HEK293T (cell line): ENCODE measurements at regions not wholly inside any gene's neighbourhood (a gene's known extent, or its start where the extent isn't known, plus 50 kb on each side); places are given as distances from the start of the nearest gene placed in this dataset.

ENCODE experiments used
- CTCF ChIA-PET: fragments of 350-600 bp; formaldehyde crosslinking; extraction: SDS; loops from one replicate; lab custom pipeline; 2021; ENCODE audit warnings: antibody characterized with exemption, inconsistent platforms; lab: Yijun Ruan, JAX
- POLR2A ChIA-PET: fragments of 350-600 bp; formaldehyde crosslinking; extraction: SDS; loops from one replicate; lab custom pipeline; 2020; ENCODE audit warnings: antibody characterized with exemption, inconsistent platforms; lab: Yijun Ruan, JAX
- DNase-seq: peaks from one replicate; pipeline ENCODE4 v3.0.0; 2012; ENCODE audit warnings: mixed read lengths; ENCODE audit errors: extremely low spot score
- ARNT ChIP-seq: fragments of 450-650 bp; IDR thresholded peaks from 2 replicates; pipeline ENCODE4 v1.6.1; 2017; ENCODE audit warnings: mild to moderate bottlenecking
- BHLHE40 ChIP-seq: fragments of 450-650 bp; IDR thresholded peaks from 2 replicates; pipeline ENCODE4 v1.6.1; 2016; ENCODE audit warnings: mild to moderate bottlenecking, moderate library complexity, borderline replicate concordance
- CTBP1 ChIP-seq: fragments of 450-650 bp; IDR thresholded peaks from 2 replicates; pipeline ENCODE4 v1.6.1; 2016; ENCODE audit warnings: borderline replicate concordance
- ELF4 ChIP-seq: fragments of 450-650 bp; IDR thresholded peaks from 2 replicates; pipeline ENCODE4 v1.6.1; 2017; ENCODE audit warnings: antibody characterized with exemption
- FOXA1 ChIP-seq: fragments of 450-650 bp; IDR thresholded peaks from 2 replicates; pipeline ENCODE4 v1.6.1; 2016; ENCODE audit warnings: mild to moderate bottlenecking
- FOXK2 ChIP-seq: fragments of 450-650 bp; IDR thresholded peaks from 2 replicates; pipeline ENCODE4 v1.6.1; 2016; ENCODE audit warnings: mild to moderate bottlenecking
- FOXM1 ChIP-seq: fragments of 450-650 bp; IDR thresholded peaks from 2 replicates; pipeline ENCODE4 v1.6.1; 2017; ENCODE audit warnings: mild to moderate bottlenecking, borderline replicate concordance
- HDGF ChIP-seq: fragments of 450-650 bp; IDR thresholded peaks from 2 replicates; pipeline ENCODE4 v1.6.1; 2017; ENCODE audit warnings: antibody characterized with exemption, borderline replicate concordance
- L3MBTL2 ChIP-seq: fragments of 450-650 bp; conservative IDR thresholded peaks from 2 replicates; pipeline ENCODE4 v1.6.1; 2016; ENCODE audit warnings: mild to moderate bottlenecking
- LEF1 ChIP-seq: fragments of 450-650 bp; IDR thresholded peaks from 2 replicates; pipeline ENCODE4 v1.6.1; 2017; ENCODE audit warnings: mild to moderate bottlenecking, borderline replicate concordance
- NFRKB ChIP-seq: fragments of 450-650 bp; IDR thresholded peaks from 2 replicates; pipeline ENCODE4 v1.6.1; 2016; ENCODE audit warnings: mild to moderate bottlenecking, moderate library complexity
- SP1 ChIP-seq: fragments of 450-650 bp; IDR thresholded peaks from 2 replicates; pipeline ENCODE4 v1.6.1; 2017
- SUZ12 ChIP-seq: fragments of 450-650 bp; IDR thresholded peaks from 2 replicates; pipeline ENCODE4 v1.6.1; 2016; ENCODE audit warnings: mild to moderate bottlenecking
- TARDBP ChIP-seq: fragments of 450-650 bp; IDR thresholded peaks from 2 replicates; pipeline ENCODE4 v1.6.1; 2016
- ZNF384 ChIP-seq: fragments of 450-650 bp; IDR thresholded peaks from 2 replicates; pipeline ENCODE4 v1.6.1; 2016
- TF ChIP-seq, protein P1 (sequence below): fragments of 450-650 bp; IDR thresholded peaks from 2 replicates; pipeline ENCODE4 v1.6.1; 2016

DNA sequence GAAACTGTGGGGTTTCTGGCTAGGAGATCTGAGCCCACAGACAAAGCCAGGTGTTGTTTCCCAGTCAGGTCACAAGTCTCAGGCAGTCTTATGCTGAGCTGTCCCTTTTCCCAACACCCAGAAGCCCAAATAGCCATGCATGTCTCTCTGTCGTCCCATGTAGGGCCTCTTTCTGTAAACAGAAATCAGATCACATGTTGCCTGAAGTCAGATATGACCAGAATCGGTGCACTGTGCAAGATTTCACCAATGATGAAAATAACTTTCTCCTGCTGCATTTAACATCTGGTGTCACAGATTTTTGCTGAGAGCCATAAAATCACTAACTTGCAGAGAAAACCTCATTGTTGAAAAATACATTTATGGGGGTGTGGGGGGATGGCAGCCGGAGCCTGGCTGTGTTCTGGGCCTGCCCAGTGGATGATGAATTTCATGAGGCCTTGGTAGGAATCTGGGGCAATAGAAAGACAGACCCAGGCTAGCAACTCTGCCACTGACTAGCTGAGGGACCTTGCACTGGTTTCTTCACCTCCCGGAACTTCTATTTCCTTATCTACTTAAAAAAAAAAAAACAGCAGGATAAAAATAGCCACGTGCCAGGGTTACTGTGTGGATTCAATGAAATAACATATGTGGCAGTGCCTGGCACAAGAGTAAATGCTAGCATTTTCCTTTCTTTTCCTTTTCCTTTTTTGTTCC is 158.8 kb upstream of the NFIA start:
- ChIA-PET CTCF (interaction anchor here (0.6 kb wide), 1 partner anchor 671 kb away, joined by 3 read pairs; no protein-coding TSS in a partner anchor), POLR2A (no interaction called here)
- no peak for TF ChIP-seq SP1
- TF ChIP-seq SUZ12: no peak
- TF ChIP-seq HDGF: no peak
- TF ChIP-seq, protein P1, sequence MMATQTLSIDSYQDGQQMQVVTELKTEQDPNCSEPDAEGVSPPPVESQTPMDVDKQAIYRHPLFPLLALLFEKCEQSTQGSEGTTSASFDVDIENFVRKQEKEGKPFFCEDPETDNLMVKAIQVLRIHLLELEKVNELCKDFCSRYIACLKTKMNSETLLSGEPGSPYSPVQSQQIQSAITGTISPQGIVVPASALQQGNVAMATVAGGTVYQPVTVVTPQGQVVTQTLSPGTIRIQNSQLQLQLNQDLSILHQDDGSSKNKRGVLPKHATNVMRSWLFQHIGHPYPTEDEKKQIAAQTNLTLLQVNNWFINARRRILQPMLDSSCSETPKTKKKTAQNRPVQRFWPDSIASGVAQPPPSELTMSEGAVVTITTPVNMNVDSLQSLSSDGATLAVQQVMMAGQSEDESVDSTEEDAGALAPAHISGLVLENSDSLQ: no peak
- TF ChIP-seq LEF1: no peak
- TF ChIP-seq FOXM1: no peak
- no peak for DNase-seq

- no peak for DNase-seq
- CTCF ChIA-PET: interaction anchor here (0.6 kb wide), 1 partner anchor 128 kb away, joined by 5 read pairs; no protein-coding TSS in a partner anchor
- POLR2A ChIA-PET: no interaction called here
- no peak for TF ChIP-seq SUZ12
- TF ChIP-seq NFRKB: no peak
- TF ChIP-seq ELF4: no peak
- TF ChIP-seq HDGF: no peak
- TF ChIP-seq LEF1: no peak
- no peak for TF ChIP-seq ZNF384
- no peak for TF ChIP-seq TARDBP
- TF ChIP-seq FOXA1: no peak
- no peak for TF ChIP-seq SP1
- TF ChIP-seq FOXK2: no peak
- TF ChIP-seq, protein P1: no peak
These were observed 160.1 kb upstream of the NFIA start for GRCh38 chr1:60922304-60922703.

- DNase-seq: no peak
- TF ChIP-seq NFRKB: no peak
- no peak for TF ChIP-seq HDGF
- TF ChIP-seq LEF1: no peak
- TF ChIP-seq FOXA1: no peak
- TF ChIP-seq FOXM1: no peak
- TF ChIP-seq SUZ12: no peak
- no peak for TF ChIP-seq CTBP1
- TF ChIP-seq FOXK2: no peak
- no peak for TF ChIP-seq BHLHE40
- TF ChIP-seq ARNT: no peak
- no peak for TF ChIP-seq TARDBP
- no peak for TF ChIP-seq L3MBTL2
- no peak for TF ChIP-seq ELF4
- no peak for TF ChIP-seq SP1
- TF ChIP-seq, protein P1: no peak
- no peak for TF ChIP-seq ZNF384
- ChIA-PET CTCF (no interaction called here), POLR2A (no interaction called here)
These were observed 161.2 kb upstream of the NFIA start for GRCh38 chr1:60921175-60921574.

GRCh38 chr1:60920561-60920960 is 161.8 kb upstream of the NFIA start:
- TF ChIP-seq NFRKB: no peak
- no peak for TF ChIP-seq BHLHE40
- TF ChIP-seq L3MBTL2: no peak
- TF ChIP-seq ARNT: no peak
- no peak for TF ChIP-seq SUZ12
- no peak for TF ChIP-seq FOXA1
- no peak for DNase-seq
- POLR2A ChIA-PET: no interaction called here
- CTCF ChIA-PET: interaction anchor here (0.7 kb wide), 1 partner anchor 65 kb away, joined by 5 read pairs; no protein-coding TSS in a partner anchor

- ChIA-PET POLR2A (no interaction called here), CTCF (no interaction called here)
- TF ChIP-seq FOXK2 (no peak), ELF4 (no peak), BHLHE40 (no peak), L3MBTL2 (no peak), CTBP1 (no peak), FOXM1 (no peak), FOXA1 (no peak), TARDBP (no peak), NFRKB (no peak), ZNF384 (no peak), SUZ12 (no peak), HDGF (no peak), LEF1 (no peak), SP1 (no peak), ARNT (no peak)
- TF ChIP-seq, protein P1: no peak
- DNase-seq: no peak
These were observed 163.5 kb upstream of the NFIA start for GRCh38 chr1:60918867-60919266.
